Spleen (tissue), 7 donors: ENCODE measurements at regions not wholly inside any gene's neighbourhood (a gene's known extent, or its start where the extent isn't known, plus 50 kb on each side); places are given as distances from the start of the nearest gene placed in this dataset.

Experiments
- CTCF ChIP-seq, 11 experiments: fragments of 200-600 bp in 7 of 11; fragments of 450-650 bp in 4 of 11; sonication (generic) in 4 of 11; IDR thresholded peaks in 8 of 11; conservative IDR thresholded peaks in 3 of 11; 1 replicate in 7 of 11; 2 replicates in 4 of 11; pipeline versions ENCODE4 v1.4.0 to v1.8.0; 2016 to 2021; ENCODE audit warnings: antibody characterized with exemption in 11 of 11, inconsistent platforms in 4 of 11, mild to moderate bottlenecking in 1 of 11
- POLR2A ChIP-seq, 3 donors: fragments of 450-650 bp; IDR thresholded peaks; one replicate each; pipeline ENCODE4 v1.5.1; 2017; ENCODE audit warnings: antibody characterized with exemption in 3 of 3, mild to moderate bottlenecking in 1 of 3
- POLR2AphosphoS5 ChIP-seq, 3 donors: sonication (generic); formaldehyde crosslinking; IDR thresholded peaks; one replicate each; pipeline ENCODE4 v1.5.1; 2017; ENCODE audit warnings: antibody characterized with exemption in 3 of 3
- donor health status: DM: no; HTN: no; CAD: no; lungs with moderate emphysema.
- donor health status: DM: no; HTN: no; CAD: no.
- donor health status: DM: no; HTN: no; CAD: no.

GRCh38 chr4:136769717-136770116, 762.6 kb downstream of the PCDH18 start:
- TF ChIP-seq CTCF (IDR thresholded peaks at IDR 0.05 in 8 of 11, conservative IDR thresholded peaks at IDR 0.05 in 3 of 11): no peak
- TF ChIP-seq POLR2AphosphoS5 (IDR thresholded peaks at IDR 0.05): no peak
- no peak for TF ChIP-seq POLR2A (IDR thresholded peaks at IDR 0.05)
